ENCODE measurements at regions not wholly inside any gene's neighbourhood (a gene's known extent, or its start where the extent isn't known, plus 50 kb on each side); places are given as distances from the start of the nearest gene placed in this dataset.

- Histone ChIP-seq H3K27me3 (replicated peaks in 1 of 4; ENCODE audit: control insufficient read depth in 3 of 4, extremely low read depth in 1 of 4, insufficient read depth in 3 of 4, low read length in 3 of 4) (no peaks in the 10 kb centered on the region), H2BK5ac (ENCODE audit: low read depth, low read length) (no peak overlapping the region), H3K4me1 (replicated peaks in 1 of 4; ENCODE audit: control insufficient read depth in 3 of 4, insufficient read depth in 4 of 4, low read length in 3 of 4) (peaks cover 0 to 3% (median 0%) of the 10 kb centered on the region in 4 experiments; a peak in 1 of 7 replicates), H3K4me3 (ENCODE audit: extremely low read depth in 1 of 4, insufficient read depth in 2 of 4, low read depth in 3 of 4, low read length in 4 of 4) (no peak overlapping the region), H3K23ac (ENCODE audit: insufficient read length) (no peak overlapping the region), H3K9me3 (ENCODE audit: insufficient read depth in 2 of 2, low read depth in 1 of 2, low read length in 1 of 2) (peaks cover 1 to 2% of the 10 kb centered on the region in 2 experiments; a peak in 1 of 4 replicates), H2BK12ac (ENCODE audit: low read depth, low read length) (peak overlapping the region; percentile 77; the same call in 1 of the 2 replicates), H2AFZ (ENCODE audit: low read length) (peak overlapping the region; percentile 84), H2BK15ac (ENCODE audit: low read length) (no peak overlapping the region), H4K5ac (ENCODE audit: insufficient read length, low read depth, low read length) (no peak overlapping the region), H2BK20ac (ENCODE audit: low read length) (no peak overlapping the region), H4K8ac (ENCODE audit: extremely low read depth, insufficient read depth, low read length) (no peak overlapping the region), H3K4ac (replicated peaks; ENCODE audit: insufficient read length, low read depth, low read length) (no peak overlapping the region), H3K79me1 (ENCODE audit: low read depth, low read length) (no peaks in the 10 kb centered on the region), H3K27ac (ENCODE audit: low read depth, low read length) (no peak overlapping the region), H3K18ac (ENCODE audit: extremely low read depth, low read length) (no peak overlapping the region), H3K36me3 (ENCODE audit: control insufficient read depth in 2 of 4, insufficient read depth in 4 of 4, low read length in 3 of 4) (0 out of 8 replicates have a peak, but pooled peaks cover 0 to under 1% (median 0%) of the 10 kb centered on the region in 4 experiments), H3K56ac (replicated peaks; ENCODE audit: insufficient read length, low read depth, low read length) (no peak overlapping the region), H2BK120ac (replicated peaks; ENCODE audit: low read depth, low read length) (no peak overlapping the region), H3K23me2 (ENCODE audit: low read depth, low read length) (0 out of 2 replicates have a peak, but pooled peaks cover 2% of the 10 kb centered on the region), H2AK5ac (ENCODE audit: low read depth, low read length) (no peak overlapping the region), H4K20me1 (replicated peaks in 1 of 2; ENCODE audit: control insufficient read depth in 1 of 2, insufficient read depth in 2 of 2, low read length in 2 of 2) (no peaks in the 10 kb centered on the region), H3K79me2 (ENCODE audit: control insufficient read depth in 1 of 2, insufficient read depth in 2 of 2, low read length in 2 of 2) (no peaks in the 10 kb centered on the region), H3K14ac (ENCODE audit: insufficient read length) (no peak overlapping the region), H3K9ac (replicated peaks in 1 of 4; ENCODE audit: extremely low read depth in 1 of 4, low read depth in 3 of 4, low read length in 3 of 4) (no peak overlapping the region), H3K4me2 (ENCODE audit: insufficient read depth in 1 of 2, low read depth in 2 of 2, low read length in 2 of 2) (no peak overlapping the region), H4K91ac (replicated peaks; ENCODE audit: insufficient read length, low read length) (no peak overlapping the region)
- WGBS, 2 experiments (ENCODE audit: extremely low coverage in 1 of 2, insufficient coverage in 1 of 2, insufficient read length in 1 of 2, insufficient replicate concordance in 2 of 2, low coverage in 1 of 2, low lambda C conversion rate in 2 of 2, missing lambda C conversion rate in 1 of 2): 65% methylated on average over 2 of the region's 2 CpGs; no CpG with 5 or more reads in 1 of the 2 experiments
- no peak for FAIRE-seq
- TF ChIP-seq FOSL1 (IDR thresholded peaks at IDR 0.05; ENCODE audit: insufficient read depth, low read depth, low read length) (no peak), TEAD4 (IDR thresholded peaks at IDR 0.05; ENCODE audit: low read depth, low read length) (peak; percentile 16; the same call in 1 of the 2 replicates)
- POLR2A ChIA-PET (ENCODE audit: partially characterized antibody): no interaction called here
- no peak for DNase-seq (ENCODE audit: low read depth in 1 of 2, low spot score in 2 of 2)
- CTCF ChIA-PET (ENCODE audit: partially characterized antibody): no interaction called here
These were observed 170.9 kb upstream of the FAM98A start for GRCh38 chr2:33770023-33770422.

All from H1 (cell line).